ENCODE measurements at regions not wholly inside any gene's neighbourhood (a gene's known extent, or its start where the extent isn't known, plus 50 kb on each side); places are given as distances from the start of the nearest gene placed in this dataset.
"Not testable (repeated sequence)": the region's sequence is repeated elsewhere in the genome, so short reads cannot be mapped to it uniquely, and the experiment has no call there.

DNA sequence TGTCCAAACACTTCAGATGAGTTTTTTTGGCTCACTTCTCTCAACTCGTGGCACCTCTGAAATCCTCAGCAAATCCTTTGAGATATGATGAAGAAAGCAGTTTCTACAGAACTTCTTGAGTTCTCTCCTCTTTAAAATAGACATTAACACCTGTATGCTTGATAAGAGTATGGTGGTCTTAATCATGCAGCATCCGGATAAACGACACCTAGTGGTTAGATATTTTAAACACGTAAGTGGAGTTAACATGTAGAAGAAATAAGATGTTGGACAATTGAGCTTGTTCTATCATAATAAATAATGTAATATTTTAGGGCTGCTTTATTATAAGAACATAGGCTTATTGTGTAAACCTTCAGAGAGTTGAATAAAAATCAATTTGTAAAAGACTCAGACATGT lies 324.8 kb downstream of the CYLC2 start:
- intact Hi-C loops (cut with DNase I), result no loop called here
- Histone ChIP-seq H3K4me3 (no peak overlapping the region), H3K27me3 (peaks cover 0 to 3% (median 0%) of the 10 kb centered on the region in 4 donors), H3K9me3 (no peaks in the 10 kb centered on the region), H3K36me3 (no peaks in the 10 kb centered on the region), H3K4me1 (no peaks in the 10 kb centered on the region), H3K27ac (no peak overlapping the region)
- no peak for ATAC-seq
- TF ChIP-seq CTCF (IDR thresholded peaks at IDR 0.05), result no peak
- WGBS, 2 donors, result 13 to 20% methylated on average over 4 of the region's 4 CpGs
- no peak for FAIRE-seq
- DNase-seq, result no peak

- no peak for FAIRE-seq
- peaks cover 0 to under 1% (median 0%) of the 10 kb centered on the region in 4 donors for H3K27me3 ChIP-seq
- DNase-seq, result no peak
- no peak overlapping the region for H3K27ac ChIP-seq
- H3K9me3 ChIP-seq, result no peaks in the 10 kb centered on the region
- H3K36me3 ChIP-seq, result no peaks in the 10 kb centered on the region
- TF ChIP-seq CTCF (IDR thresholded peaks at IDR 0.05), result no peak
- ATAC-seq, result no peak
- intact Hi-C loops (cut with DNase I), result no loop called here
- WGBS, 2 donors, result 59 to 76% methylated on average over 1 of the region's 1 CpG
- H3K4me1 ChIP-seq, result no peaks in the 10 kb centered on the region
- no peak overlapping the region for H3K4me3 ChIP-seq
Observed at GRCh38 chr9:103323699-103324098, 328.6 kb downstream of the CYLC2 start.

DNA sequence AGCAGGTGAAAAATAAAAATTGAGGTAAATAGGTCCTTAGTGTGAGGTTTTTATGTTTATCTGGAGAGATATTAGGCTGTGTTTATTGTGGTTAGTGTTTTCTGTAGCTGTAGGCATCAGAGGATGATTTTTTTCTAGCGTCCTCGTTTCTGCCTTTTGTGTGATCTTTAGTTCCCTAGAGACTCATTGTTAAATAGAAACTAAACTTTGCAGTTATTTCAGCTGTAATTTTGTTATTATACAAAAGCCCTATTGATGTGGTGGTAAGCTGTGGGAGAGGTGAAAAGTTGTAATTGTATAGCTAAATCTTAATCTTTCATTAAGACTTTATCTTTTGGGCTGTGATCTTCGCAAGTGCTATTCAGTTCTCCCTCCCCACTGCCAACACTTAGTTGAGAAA lies 340.3 kb downstream of the CYLC2 start:
- no peaks in the 10 kb centered on the region for H3K27me3 ChIP-seq
- no peak for TF ChIP-seq CTCF (IDR thresholded peaks at IDR 0.05)
- DNase-seq (no peak), ATAC-seq (no peak), FAIRE-seq (no peak)
- H3K9me3 ChIP-seq, result no peaks in the 10 kb centered on the region
- no peak overlapping the region for H3K27ac ChIP-seq
- no peaks in the 10 kb centered on the region for H3K36me3 ChIP-seq
- intact Hi-C loops (cut with DNase I), result no loop called here
- no peaks in the 10 kb centered on the region for H3K4me1 ChIP-seq
- 57 to 63% methylated on average over 3 of the region's 3 CpGs for WGBS, 2 donors
- H3K4me3 ChIP-seq, result no peak overlapping the region

GRCh38 chr9:103355000-103355399 lies 359.9 kb downstream of the CYLC2 start:
- no peak for TF ChIP-seq CTCF (IDR thresholded peaks at IDR 0.05)
- H3K27me3 ChIP-seq, result no peaks in the 10 kb centered on the region
- no peaks in the 10 kb centered on the region for H3K9me3 ChIP-seq
- intact Hi-C loops (cut with DNase I), result no loop called here
- FAIRE-seq (no peak), ATAC-seq (no peak), DNase-seq (no peak)
- 64 to 79% methylated on average over 2 of the region's 2 CpGs for WGBS, 2 donors
- no peak overlapping the region for H3K4me3 ChIP-seq
- H3K4me1 ChIP-seq, result no peaks in the 10 kb centered on the region
- no peaks in the 10 kb centered on the region for H3K36me3 ChIP-seq
- no peak overlapping the region for H3K27ac ChIP-seq

DNA sequence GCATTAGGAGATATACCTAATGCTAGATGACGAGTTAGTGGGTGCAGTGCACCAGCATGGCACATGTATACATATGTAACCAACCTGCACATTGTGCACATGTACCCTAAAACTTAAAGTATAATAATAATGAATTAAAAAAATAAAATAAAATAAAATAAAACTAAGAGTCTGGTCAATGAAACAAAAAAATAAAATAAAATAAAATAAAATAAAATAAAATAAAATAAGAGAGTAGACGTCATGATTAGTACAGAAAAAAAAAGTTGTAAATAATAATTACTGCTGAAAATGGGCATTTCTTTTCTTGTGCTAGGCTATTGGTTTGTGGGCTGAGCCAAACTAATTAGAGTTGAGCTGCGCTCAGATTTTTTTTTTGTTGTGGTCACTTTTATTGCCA lies 362.8 kb downstream of the CYLC2 start:
- DNase-seq; intact Hi-C loops (cut with DNase I); FAIRE-seq: not testable (repeated sequence)

DNA sequence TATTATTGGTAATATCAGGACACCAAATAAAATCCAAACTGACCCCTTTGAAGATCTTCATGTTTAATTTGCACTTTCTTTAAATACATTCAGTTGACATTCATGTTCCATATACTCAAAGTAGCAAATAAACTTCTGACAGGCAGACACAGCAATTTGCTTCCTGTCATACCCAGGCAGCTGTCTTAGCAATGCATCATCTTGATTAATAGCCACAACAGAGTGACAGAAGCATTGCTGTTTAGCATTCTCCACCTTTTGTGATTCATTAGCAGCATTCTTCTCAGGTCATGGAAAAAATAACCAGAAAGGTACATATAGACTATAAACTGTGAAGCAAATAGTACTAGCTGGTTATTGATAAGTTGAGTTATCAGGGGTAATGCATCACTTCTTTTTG lies 366.8 kb downstream of the CYLC2 start:
- no peak for TF ChIP-seq CTCF (IDR thresholded peaks at IDR 0.05)
- intact Hi-C loops (cut with DNase I), result no loop called here
- no peak overlapping the region for H3K4me3 ChIP-seq
- H3K4me1 ChIP-seq, result no peaks in the 10 kb centered on the region
- H3K27me3 ChIP-seq, result no peaks in the 10 kb centered on the region
- no peaks in the 10 kb centered on the region for H3K36me3 ChIP-seq
- H3K27ac ChIP-seq, result no peak overlapping the region
- no peak for ATAC-seq
- no peak for DNase-seq
- H3K9me3 ChIP-seq, result no peaks in the 10 kb centered on the region
- no peak for FAIRE-seq

More for the DNA sequence above, 362.8 kb downstream of the CYLC2 start:
- H3K4me3 ChIP-seq, H3K4me1 ChIP-seq, H3K27ac ChIP-seq, H3K9me3 ChIP-seq, ATAC-seq, H3K27me3 ChIP-seq, H3K36me3 ChIP-seq: not testable (repeated sequence)
- 64 to 72% methylated on average over 3 of the region's 3 CpGs for WGBS, 2 donors

Data from pancreas (tissue), 10 donors.